ENCODE measurements at regions not wholly inside any gene's neighbourhood (a gene's known extent, or its start where the extent isn't known, plus 50 kb on each side); places are given as distances from the start of the nearest gene placed in this dataset.

GRCh38 chr11:112785149-112785548, 176.1 kb upstream of the NCAM1 start:
- H3K4me3 ChIP-seq (ENCODE audit: low read depth, low read length), result no peak overlapping the region
- TF ChIP-seq, protein P1, sequence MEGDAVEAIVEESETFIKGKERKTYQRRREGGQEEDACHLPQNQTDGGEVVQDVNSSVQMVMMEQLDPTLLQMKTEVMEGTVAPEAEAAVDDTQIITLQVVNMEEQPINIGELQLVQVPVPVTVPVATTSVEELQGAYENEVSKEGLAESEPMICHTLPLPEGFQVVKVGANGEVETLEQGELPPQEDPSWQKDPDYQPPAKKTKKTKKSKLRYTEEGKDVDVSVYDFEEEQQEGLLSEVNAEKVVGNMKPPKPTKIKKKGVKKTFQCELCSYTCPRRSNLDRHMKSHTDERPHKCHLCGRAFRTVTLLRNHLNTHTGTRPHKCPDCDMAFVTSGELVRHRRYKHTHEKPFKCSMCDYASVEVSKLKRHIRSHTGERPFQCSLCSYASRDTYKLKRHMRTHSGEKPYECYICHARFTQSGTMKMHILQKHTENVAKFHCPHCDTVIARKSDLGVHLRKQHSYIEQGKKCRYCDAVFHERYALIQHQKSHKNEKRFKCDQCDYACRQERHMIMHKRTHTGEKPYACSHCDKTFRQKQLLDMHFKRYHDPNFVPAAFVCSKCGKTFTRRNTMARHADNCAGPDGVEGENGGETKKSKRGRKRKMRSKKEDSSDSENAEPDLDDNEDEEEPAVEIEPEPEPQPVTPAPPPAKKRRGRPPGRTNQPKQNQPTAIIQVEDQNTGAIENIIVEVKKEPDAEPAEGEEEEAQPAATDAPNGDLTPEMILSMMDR (IDR thresholded peaks at IDR 0.05; ENCODE audit: borderline replicate concordance, insufficient read depth, low read depth, low read length), result no peak

DNA sequence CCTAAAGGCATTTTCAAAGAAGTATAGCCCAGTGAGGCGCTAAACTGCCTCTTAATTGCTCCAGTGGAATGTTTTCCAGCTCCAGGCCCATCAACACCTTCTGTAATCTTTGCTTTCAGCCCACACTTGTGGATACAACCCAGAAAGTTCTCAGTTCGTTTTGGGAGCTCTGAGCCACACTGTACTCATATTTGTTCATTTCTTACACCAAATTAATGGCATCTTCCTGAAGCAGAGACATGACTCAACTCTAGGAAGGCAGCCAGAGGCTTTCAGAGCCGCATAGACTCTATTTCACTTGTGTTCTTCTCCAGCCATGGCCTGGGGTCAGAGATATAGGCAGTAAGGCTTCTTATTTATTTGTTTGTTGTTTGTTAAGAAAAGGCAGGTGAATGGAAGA, 175.5 kb upstream of the NCAM1 start:
- TF ChIP-seq, protein P1 (IDR thresholded peaks at IDR 0.05; ENCODE audit: borderline replicate concordance, insufficient read depth, low read depth, low read length), result no peak
- H3K4me3 ChIP-seq (ENCODE audit: low read depth, low read length), result no peak overlapping the region

- H3K4me3 ChIP-seq (ENCODE audit: low read depth, low read length), result no peak overlapping the region
- TF ChIP-seq, protein P1 (IDR thresholded peaks at IDR 0.05; ENCODE audit: borderline replicate concordance, insufficient read depth, low read depth, low read length), result no peak
Observed at GRCh38 chr11:112786196-112786595, 175.0 kb upstream of the NCAM1 start.

DNA sequence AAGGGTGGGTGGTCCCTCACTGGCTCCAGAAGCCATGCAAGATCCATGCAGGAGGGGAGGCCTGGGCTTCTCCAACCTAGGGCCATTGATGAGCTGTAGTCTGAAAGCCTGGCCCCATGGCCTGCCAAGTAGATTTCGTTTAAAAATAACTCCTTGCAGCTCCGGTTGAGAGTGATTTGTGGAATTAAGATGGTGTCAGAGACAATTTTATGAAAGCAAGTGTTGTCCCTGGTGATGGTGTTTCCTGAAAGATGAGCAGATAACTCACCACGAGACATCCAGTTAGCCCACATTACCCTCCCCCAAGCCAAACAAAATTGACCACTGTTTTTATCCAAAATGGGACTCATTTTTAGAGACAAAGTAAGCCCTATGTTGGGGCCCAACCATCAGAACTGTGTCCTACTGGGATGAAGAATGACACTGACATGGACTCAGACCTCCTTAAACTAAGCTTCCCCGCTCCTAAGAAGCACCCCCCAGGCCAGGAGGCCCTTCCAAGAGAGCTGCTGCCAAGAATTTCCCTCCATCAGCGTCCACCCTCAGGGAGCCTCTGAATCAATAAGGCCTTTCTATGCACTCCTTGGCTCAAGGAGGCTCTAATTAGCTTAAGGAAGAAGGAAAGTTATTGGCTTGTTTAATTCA, 174.2 kb upstream of the NCAM1 start:
- TF ChIP-seq, protein P1 (IDR thresholded peaks at IDR 0.05; ENCODE audit: borderline replicate concordance, insufficient read depth, low read depth, low read length), result no peak
- H3K4me3 ChIP-seq (ENCODE audit: low read depth, low read length), result no peak overlapping the region

DNA sequence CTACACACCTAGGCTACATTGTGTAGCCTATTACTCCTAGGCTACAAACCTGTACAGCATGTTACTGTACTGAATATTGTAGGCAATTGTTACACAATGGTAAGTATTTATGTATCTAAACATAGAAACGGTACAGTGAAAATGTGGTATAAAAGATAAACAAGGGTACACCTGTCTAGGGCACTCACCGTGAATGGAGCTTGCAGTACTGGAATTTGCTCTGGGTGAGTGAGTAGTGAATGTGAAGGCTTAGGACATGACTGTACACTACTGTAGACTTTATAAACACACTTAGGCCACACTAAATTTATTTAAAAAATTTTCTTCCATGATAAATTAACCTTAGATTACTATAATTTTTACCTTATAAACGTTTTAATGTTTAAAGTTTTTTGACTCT, 171.7 kb upstream of the NCAM1 start:
- H3K4me3 ChIP-seq (ENCODE audit: low read depth, low read length), result no peak overlapping the region
- TF ChIP-seq, protein P1 (IDR thresholded peaks at IDR 0.05; ENCODE audit: borderline replicate concordance, insufficient read depth, low read depth, low read length), result no peak

GRCh38 chr11:112790286-112790685, 170.9 kb upstream of the NCAM1 start:
- TF ChIP-seq, protein P1 (IDR thresholded peaks at IDR 0.05; ENCODE audit: borderline replicate concordance, insufficient read depth, low read depth, low read length), result no peak
- H3K4me3 ChIP-seq (ENCODE audit: low read depth, low read length), result no peak overlapping the region

- TF ChIP-seq, protein P1 (IDR thresholded peaks at IDR 0.05; ENCODE audit: borderline replicate concordance, insufficient read depth, low read depth, low read length), result no peak
- no peak overlapping the region for H3K4me3 ChIP-seq (ENCODE audit: low read depth, low read length)
Observed at GRCh38 chr11:112792070-112792469, 169.2 kb upstream of the NCAM1 start.
